GM18907 (cell line): ENCODE measurements at regions not wholly inside any gene's neighbourhood (a gene's known extent, or its start where the extent isn't known, plus 50 kb on each side); places are given as distances from the start of the nearest gene placed in this dataset.
"Not testable (repeated sequence)": the region's sequence is repeated elsewhere in the genome, so short reads cannot be mapped to it uniquely, and the experiment has no call there.

Experiments used
- ATAC-seq: cut with Tn5 transposase; IDR thresholded peaks from one replicate; pipeline ENCODE4 v1.9.1; 2021; ENCODE audit warnings: mild to moderate bottlenecking, moderate library complexity; ENCODE audit not compliant: unreplicated experiment

DNA sequence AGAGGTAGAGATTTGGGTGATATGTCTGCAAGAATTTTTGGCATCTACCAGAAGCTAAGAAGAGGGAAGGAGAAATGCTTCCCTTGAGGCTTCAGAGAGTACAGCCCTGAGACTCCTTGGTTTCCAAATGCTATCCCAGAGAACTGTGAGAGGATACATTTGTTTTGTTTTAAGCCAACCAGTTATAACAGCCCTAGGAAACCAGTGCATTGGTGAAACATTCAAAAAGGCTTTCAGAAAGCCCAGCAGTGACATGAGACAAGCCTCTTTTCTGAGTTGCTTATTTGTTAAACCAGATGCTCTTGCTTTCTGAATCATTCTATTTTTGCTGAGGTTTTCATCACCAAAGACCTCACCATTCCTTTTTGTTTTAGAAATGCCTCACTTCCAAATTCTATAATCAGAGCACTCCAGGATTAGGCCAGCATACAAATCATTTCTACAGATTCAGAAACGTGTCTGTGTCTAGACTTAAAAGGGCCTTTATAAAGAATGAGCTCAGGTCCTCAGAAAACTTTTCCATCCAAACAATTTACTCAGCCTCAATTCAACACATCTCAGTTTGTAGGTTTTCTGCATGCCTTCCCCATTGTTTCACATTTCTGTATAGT, 1617.8 kb upstream of the FLRT2 start:
- no peak for ATAC-seq

DNA sequence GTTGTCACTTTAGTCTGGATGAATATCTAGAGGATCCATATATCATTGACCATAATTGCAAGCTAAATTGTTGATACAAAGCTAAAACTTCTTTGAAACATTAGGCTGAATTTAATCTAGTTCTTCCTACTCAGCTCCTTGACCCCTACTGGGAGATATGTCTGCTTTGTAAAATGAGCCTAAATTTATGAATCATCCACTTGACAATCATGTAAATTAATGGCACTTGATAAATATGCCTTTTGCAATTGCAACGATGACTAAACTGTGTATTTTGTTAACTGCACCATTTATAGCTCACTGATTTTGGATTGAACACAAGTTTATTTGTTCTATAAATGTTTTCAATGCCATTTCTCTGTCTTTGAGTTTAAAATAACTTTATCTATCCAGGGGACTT, 1616.5 kb upstream of the FLRT2 start:
- ATAC-seq, result no peak

DNA sequence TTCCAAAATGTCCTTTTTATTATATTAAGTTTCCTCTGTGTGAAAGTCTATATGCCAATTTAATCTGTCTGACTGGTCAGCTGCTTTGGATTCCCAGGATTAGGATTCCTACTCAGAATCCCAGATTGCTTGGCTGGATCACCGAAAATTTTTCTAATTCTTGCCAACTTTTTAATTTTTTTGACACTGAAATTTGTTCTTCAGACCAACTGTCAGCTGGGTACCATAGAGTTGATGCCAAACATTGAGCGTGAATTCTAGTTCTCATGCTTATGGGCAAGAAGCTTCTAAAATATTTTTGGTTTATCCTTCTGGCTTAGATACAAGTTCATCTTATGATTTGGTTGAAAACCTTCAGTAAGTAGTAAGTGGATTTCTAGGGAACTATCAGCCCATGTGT, 1611.4 kb upstream of the FLRT2 start:
- ATAC-seq, result no peak

DNA sequence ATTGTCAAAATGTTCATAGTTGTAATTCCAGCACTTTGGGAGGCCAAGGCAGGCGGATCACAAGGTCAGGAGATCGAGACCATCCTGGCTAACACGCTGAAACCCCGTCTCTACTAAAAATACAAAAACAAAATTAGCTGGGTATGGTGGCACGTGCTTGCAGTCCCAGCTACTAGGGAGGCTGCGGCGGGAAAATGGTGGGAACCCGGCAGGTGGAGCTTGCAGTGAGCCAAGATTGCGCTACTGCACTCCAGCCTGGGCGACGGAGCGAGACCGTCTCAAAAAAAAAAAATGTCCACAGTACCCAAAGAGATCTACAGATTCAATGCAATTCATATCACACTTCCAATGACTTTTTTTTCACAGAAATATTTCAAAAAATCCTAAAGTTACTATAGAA, 1610.3 kb upstream of the FLRT2 start:
- ATAC-seq, result not testable (repeated sequence)

DNA sequence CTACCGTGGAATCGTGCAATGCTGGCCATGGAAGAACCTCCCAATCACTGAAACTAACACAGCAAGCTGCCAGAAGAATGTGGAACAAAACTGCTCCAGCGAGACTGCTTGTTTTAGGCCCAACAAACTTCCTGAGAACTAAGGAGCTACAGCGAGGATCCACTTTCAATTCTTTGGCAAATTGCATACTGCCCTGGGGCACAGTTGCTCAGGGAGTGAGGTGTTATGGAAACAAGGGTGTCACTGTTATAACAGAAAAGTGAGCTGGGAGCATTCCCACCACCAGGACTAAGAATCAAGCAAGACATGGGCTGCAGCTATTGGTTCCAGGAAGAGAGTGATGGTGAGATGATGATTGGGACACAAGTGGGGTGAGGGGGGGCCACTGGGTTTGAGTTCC, 1606.1 kb upstream of the FLRT2 start:
- no peak for ATAC-seq

DNA sequence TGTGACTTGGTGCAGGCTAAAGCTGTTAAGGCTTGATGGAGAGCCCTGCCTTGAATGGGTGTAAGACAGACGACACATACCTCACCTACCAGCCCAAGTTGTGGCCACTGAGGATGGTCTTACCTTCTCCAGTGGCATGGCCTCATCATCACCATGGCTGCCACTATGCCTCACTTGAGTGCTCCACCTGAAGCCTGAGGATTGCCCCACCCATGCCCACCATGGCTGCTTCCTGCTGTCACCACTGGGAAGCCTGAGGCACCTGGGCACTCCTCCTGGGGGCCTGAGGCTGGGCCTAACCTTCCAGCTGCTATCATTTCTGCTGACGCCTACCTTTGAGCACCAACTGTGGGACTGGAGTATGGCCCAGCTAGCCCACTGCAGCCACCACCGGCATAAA, 1605.7 kb upstream of the FLRT2 start:
- ATAC-seq, result no peak

DNA sequence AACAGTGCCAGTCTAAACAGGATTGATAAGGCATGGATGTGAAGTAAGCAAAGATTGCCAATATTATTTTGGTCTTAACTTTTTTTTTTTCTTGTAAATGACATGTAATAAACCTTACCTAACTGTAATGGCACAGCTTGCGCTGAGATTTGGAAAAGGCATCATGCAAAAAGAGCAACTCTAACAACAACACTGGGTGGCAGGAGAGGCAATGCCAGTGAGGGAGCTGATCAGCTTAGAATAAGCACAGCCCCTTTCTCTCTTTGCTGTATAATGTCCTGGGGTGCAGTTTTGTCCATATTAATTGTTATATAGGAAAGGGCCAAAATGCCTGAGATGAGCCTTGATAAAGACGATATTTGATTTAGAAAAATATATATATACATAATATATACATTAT, 1589.7 kb upstream of the FLRT2 start:
- no peak for ATAC-seq

DNA sequence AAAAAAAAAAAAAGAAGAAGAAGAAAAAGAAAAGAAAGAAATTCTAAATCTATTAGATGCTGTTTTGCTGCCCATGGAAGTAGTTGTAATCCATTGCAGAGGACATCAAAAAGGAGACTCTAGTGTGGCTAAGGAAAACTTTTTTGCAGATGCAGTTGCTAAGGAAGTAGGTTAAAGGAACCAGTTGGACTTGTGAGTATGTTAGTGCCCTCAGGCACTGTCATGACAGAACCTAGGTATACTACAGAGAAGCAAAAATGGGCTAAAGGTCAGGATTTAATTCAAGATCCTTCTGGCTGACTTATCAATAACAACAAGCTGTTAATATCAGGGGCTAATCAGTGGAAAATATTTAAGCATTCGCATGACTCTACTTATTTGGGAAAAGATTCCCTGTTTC, 1571.6 kb upstream of the FLRT2 start:
- ATAC-seq, result no peak

DNA sequence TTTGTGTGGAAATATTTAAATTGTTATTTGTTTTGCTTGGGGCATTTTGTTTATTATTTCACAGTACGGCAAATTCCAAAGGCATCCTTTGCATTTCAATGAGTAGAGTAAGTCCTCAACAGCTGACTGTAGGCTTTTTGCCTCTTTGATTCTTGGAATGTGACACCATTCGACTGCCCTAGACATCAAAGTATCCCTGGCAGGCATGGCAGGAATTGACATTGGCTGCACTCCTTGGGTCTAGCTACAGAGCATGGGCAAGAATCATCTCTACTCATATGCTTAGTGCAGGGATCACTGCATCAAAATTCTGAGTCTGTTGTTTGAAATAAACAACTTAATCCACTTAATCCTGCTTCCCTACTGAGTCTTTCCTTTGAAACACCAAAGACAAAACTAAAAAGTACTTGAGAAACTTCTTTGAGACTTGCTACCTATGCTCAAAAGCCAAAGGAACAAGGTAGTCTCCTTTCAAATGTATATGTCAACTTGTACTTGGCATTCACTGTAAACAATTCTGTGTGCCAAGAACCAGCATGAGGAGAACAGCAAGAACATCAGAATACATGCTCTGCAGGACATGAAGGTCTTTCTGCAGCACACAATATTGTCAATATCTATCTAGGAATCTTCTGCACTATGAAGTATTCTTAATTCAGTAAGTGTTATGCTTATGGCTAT, 1569.0 kb upstream of the FLRT2 start:
- no peak for ATAC-seq

DNA sequence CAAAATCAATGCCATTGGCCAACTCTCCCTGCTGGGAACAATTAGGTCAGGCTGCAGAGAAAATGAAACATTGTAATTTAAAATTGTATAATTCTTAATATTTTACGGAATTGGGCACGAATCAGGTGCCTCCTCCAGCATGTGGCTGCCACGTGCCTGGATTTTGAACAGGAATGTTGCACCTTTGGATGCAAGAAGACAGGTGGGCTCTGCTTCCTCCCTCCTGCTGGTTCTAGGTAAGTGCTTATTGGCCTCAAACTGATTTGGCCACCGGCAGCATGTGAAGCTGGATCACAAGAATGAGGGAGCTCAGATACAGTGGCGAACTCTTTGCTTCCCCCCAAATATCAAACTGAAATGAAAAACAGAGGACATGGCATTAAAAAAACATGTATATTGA, 1559.9 kb upstream of the FLRT2 start:
- no peak for ATAC-seq

DNA sequence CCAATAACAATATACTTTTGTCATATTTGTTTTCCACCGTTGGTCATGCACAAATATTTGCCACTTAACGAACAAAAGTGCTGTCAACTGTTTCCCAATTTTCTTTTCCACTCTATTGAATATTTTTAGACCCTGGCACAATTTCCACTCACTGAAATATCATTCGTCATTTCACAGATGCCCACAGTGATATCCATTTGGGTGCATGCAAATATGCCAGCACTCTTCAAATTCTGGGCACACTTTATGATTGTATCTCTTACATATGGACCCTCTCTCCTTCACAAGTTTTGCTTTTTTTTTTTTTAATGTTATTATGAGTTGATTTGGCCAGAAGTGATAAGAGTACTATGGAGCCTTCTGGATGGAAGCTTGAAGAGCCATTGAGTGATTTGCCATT, 1557.3 kb upstream of the FLRT2 start:
- no peak for ATAC-seq

DNA sequence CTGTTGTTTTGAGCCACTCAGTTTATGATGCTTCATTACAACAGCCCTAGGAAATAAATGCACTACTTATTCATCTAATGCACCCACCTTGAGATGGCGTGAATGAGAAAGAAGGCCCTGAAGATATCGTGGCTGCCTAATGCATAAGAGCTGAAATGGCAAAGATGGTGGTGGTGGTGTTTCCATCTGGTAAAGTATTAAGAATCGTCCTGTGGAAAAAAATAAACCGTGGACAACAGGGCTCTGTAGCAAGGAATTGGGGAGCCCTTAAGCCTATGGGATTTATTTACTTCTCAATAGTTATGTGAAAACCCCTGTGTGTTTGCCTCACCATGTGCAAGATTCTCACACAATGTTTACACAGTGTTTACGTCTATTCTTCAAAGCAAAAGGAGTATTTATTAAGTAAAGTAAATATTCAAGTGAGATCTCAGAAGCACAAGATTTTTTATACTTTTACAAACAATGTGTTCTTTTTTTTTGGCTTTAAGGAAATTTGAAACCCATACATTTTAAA, 1555.2 kb upstream of the FLRT2 start:
- ATAC-seq, result no peak

DNA sequence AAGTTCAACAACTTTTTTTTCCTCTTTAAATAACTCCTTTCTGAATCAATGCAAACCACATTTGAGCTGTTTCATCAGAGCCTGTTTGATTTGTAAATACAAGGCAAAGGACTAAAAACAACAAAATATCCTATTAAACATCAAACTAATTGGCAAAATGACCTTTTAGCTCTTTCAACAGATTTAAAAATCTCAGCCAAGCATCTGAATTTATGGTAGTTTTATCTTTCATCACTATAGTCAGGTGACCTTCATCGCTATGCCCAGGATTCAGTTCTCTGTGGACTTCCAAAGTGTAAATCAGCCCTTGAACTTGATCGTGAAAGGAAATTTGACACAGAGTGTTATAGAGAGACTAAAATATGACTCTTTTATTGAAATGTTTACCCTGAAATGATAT, 1554.5 kb upstream of the FLRT2 start:
- ATAC-seq, result no peak

DNA sequence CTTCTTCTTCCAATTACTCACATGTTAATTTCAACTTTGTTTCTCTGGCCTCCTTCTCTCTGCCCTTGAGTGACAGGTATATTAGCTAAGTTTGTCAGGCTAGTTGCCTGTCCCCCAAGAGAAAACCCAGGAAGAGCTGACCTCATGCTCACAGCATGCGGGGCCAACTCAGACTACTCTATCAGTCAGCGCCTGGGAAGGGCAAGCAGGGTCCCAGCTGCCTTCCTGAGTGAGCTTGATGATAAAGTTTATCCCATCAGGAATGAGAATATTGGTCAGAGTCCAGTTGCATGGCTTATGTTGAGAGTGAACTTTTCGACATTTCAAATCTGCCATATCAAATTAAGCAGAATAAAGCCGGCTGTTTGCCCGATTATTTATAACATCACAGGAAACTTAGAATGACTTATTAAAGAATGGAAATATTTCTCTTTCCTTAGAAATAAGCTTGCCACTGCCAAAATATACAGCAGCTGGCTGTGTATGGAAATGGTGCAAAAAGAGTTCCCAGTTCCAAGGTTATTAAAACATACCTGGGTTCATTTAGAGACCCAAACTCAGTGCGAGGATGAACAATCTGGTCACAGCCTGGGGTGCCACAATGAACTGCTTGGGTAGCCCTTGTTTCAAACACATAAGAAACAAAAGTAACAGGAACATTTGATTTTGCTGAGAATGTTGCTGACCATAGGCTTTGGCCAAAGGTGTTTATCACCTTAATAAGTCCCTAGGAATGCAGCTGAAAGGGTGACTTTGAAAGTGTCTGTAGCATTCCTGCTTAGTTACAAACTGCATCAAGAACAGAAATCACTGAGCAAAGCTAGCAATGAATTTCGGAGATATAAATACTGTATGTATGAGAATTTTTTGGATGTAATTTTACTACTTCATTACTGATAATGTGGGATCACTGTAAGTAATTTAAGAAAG, 1553.8 kb upstream of the FLRT2 start:
- ATAC-seq, result no peak

DNA sequence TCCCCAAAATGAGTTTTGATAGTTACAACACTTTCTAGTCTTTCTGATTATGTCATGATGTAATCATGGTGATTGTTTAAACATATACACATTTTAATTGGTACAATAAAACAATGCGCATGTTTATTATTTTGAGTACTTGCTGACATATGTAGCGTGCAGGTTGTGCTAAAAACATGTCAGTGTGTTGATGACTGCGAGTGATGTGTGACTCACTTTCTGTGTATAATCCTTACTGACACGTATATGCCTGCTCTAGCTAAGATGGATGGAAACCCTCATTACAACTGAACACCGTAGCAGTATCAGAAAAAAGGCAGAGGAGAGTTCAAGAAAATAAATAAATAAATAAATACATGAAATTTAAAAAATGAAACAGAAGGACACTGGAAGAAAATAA, 1552.4 kb upstream of the FLRT2 start:
- ATAC-seq, result no peak

DNA sequence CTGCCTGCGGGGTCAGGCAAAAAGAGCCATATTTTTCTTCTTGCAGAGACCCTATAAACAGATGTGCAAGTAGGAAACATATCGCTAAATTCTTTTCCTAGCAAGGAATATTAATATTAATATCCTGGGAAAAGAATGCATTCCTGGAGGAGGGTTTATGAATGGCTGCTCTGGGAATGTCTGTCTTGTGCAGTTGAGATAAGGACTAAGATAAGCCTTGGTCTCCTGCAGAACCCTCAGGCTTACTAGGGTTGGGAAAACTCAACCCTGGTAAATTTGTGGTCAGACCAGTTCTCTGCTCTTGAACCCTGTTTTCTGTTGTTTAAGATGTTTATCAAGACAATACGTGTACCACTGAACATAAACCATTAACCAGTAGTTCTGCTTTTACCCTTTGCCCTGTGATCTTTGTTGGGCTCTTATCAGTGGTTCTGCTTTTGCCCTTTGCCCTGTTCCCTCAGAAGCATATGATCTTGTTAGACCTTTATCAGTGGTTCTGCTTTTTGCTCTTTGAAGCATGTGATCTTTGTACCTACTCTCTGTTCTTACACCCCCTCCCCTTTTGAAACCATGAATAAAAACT, 1548.2 kb upstream of the FLRT2 start:
- not testable (repeated sequence) for ATAC-seq

DNA sequence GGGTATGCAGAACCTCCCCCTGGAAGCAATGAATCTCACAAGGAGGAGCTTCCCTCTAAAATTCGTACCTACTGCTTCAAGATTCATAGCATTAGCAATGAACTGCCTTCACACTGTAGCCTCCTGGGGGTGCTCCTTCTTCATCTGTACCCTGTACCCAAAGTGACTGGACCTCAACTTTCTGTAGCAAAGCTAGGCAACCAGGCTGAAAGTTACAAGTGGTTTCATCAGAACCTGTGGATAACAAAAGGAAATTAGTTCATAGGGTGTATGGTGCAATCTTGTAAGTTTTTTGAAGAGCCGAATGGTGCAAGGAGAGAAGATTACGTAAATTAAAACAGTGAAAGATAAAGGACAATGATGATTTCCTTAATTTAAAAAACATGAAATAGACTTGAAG, 1541.7 kb upstream of the FLRT2 start:
- no peak for ATAC-seq

DNA sequence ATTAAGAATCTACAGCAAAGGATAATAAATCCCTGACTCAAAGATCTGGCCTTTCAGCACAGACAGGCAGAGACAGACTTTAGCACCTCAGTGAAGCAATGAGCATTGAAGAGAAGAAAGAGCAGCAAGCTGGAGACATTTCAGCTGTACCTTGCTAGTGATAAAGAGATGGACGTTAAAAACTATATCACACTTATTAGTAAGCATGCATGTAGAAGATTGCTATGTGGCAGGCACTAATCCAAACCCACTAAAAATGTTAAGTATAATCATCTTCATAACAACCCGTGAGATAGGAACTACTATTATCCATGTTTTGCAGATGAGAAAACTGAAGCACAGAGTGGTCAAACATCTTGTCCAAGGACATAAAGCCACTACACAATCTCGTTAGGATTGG, 1538.3 kb upstream of the FLRT2 start:
- ATAC-seq, result no peak

DNA sequence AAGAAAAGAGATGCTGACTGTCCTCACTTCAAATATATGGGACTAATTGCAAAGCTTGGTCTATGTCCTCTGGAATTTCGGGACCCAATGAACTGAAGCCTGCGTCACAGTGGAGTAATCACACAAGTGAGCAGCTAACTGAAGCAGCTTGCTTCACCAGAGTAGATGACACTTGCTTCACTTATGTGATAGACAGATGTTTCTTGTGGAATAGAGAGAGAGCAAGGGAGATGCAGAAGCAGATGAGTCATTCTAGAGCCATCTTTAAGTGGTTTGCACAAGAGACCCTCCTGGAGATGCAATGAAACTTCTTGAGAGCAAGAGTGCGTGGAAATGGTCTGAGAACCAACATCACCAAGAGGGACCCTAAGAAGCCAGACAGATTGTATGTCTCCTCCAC, 1537.1 kb upstream of the FLRT2 start:
- no peak for ATAC-seq

DNA sequence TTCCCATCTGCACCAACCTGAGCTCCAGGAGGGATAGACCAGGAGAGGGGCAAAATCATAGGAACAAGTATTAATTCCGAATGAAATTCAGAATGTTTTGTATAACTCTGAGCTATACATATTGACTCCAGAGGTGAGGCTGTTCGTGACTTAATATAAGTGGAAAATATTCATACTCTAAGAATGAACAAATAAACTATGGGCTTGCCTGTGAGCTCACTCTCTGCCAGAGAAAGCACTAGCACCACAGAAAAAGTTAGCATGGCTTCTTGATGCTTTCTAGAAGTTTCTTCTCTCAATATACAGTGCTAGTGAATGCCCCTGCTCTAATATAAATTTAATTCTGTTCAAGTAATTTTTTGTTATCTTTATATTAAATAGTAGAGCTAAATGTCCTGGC, 1536.4 kb upstream of the FLRT2 start:
- ATAC-seq, result no peak

DNA sequence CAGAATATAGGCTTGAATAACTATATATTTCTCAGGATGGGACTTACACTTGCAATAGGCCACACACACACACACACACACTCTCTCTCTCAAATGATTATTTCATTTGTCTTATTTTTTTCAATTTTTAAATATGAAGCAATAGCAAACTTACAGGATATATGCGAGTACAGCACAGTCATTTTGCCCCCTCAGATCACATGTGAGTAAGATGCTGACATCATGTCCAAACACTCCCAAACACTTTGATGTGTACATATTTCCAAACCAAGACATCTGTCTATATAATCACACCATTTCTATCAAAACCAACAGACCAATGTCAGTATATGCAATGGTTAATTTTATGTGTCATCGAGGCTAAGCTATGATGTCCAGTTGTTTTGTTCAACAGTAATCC, 1535.9 kb upstream of the FLRT2 start:
- ATAC-seq, result no peak
